Testis (tissue), 2 donors: ENCODE measurements at regions not wholly inside any gene's neighbourhood (a gene's known extent, or its start where the extent isn't known, plus 50 kb on each side); places are given as distances from the start of the nearest gene placed in this dataset.

Experiments
- CTCF ChIP-seq, 3 experiments: fragments of 450-650 bp in 2 of 3; fragments of 200-600 bp in 1 of 3; sonication (generic) in 1 of 3; IDR thresholded peaks; one replicate each; pipeline ENCODE4 v1.5.1; 2016 to 2019; ENCODE audit warnings: antibody characterized with exemption in 3 of 3, mild to moderate bottlenecking in 2 of 3, moderate library complexity in 1 of 3
- POLR2A ChIP-seq: fragments of 450-650 bp; IDR thresholded peaks from one replicate; pipeline ENCODE4 v1.6.1; 2017; ENCODE audit warnings: antibody characterized with exemption, mild to moderate bottlenecking, moderate library complexity

- TF ChIP-seq CTCF (IDR thresholded peaks at IDR 0.05) = no peak
- TF ChIP-seq POLR2A = no peak
Observed at GRCh38 chr7:109354552-109354951, 784.9 kb downstream of the DNAJB9 start.
